K562 (cell line): ENCODE measurements at regions not wholly inside any gene's neighbourhood (a gene's known extent, or its start where the extent isn't known, plus 50 kb on each side); places are given as distances from the start of the nearest gene placed in this dataset.

ENCODE experiments used
- ATAC-seq: fragments of 200-7000 bp; cut with Tn5 transposase; 3 replicates; pipeline ENCODE4 v1.9.1; 2020; ENCODE audit warnings: moderate library complexity
- BruUV-seq: library from RNA; stranded (reverse); fragments of 400-500 nt; replicated peaks from 2 replicates; lab custom pipeline; 2021; lab: Mats Ljungman, UMichigan
- CTCF ChIA-PET: fragments of 300-600 bp; formaldehyde crosslinking; extraction: SDS; loops from one replicate; lab custom pipeline; 2021; ENCODE audit warnings: low intra/inter-chr PET ratio; lab: Yijun Ruan, JAX
- POLR2A ChIA-PET: fragments of 300-600, 350-650 bp; sonication (Branson Sonifier 250); formaldehyde crosslinking; extraction: SDS; loops from one replicate; lab custom pipeline; 2021; ENCODE audit warnings: antibody characterized with exemption, inconsistent platforms; lab: Yijun Ruan, JAX
- DNase-seq, 4 experiments: peaks; one replicate each; pipeline versions ENCODE4 v3.0.0 to v3.0.0-alpha.2; 2011 to 2018; ENCODE audit warnings: low spot score in 3 of 4, mixed read lengths in 3 of 4; ENCODE audit errors: extremely low read depth in 1 of 4
- FAIRE-seq: peaks from 2 replicates; lab custom pipeline; 2011; peaks lifted over from hg19 to GRCh38; lab: Jason Lieb, UNC
- H2AFZ ChIP-seq: 2 replicates; pipeline ENCODE4 v1.6.0; 2011; ENCODE audit warnings: low read depth, low read length, control low read depth, inconsistent platforms
- H3K27ac ChIP-seq: fragments of 200-600 bp; 3 replicates; pipeline ENCODE4 v1.8.0; 2011; ENCODE audit warnings: low read depth, mild to moderate bottlenecking, control low read depth, inconsistent platforms, low read length, moderate library complexity, mixed read lengths; ENCODE audit errors: extremely low read depth
- H3K27me3 ChIP-seq, 2 experiments: fragments of 300-600 bp in 1 of 2; 2 replicates in 1 of 2; 3 replicates in 1 of 2; pipeline versions ENCODE4 v1.6.0 to v1.8.0; 2011; ENCODE audit warnings: inconsistent platforms in 2 of 2, low read length in 2 of 2, mild to moderate bottlenecking in 1 of 2, mixed read lengths in 1 of 2, moderate library complexity in 1 of 2; ENCODE audit not compliant: control insufficient read depth in 2 of 2, insufficient read depth in 2 of 2
- H3K36me3 ChIP-seq: fragments of 300-600 bp; 3 replicates; pipeline ENCODE4 v1.8.0; 2011; ENCODE audit warnings: mild to moderate bottlenecking, low read length, inconsistent platforms; ENCODE audit not compliant: control insufficient read depth, insufficient read depth
- H3K4me1 ChIP-seq, 2 experiments: fragments of 200-600 bp in 1 of 2; replicated peaks in 1 of 2; 2 replicates in 1 of 2; 3 replicates in 1 of 2; pipeline versions ENCODE4 v1.5.1 to v1.8.0; 2011; ENCODE audit warnings: inconsistent platforms in 2 of 2, low read length in 2 of 2, mild to moderate bottlenecking in 1 of 2, mixed read lengths in 1 of 2, moderate library complexity in 1 of 2; ENCODE audit not compliant: control insufficient read depth in 2 of 2, insufficient read depth in 2 of 2
- H3K4me2 ChIP-seq: 2 replicates; pipeline ENCODE4 v1.6.1; 2011; ENCODE audit warnings: low read length, control low read depth, inconsistent platforms, mixed read lengths; ENCODE audit not compliant: insufficient read depth
- H3K4me3 ChIP-seq: fragments of 200-600 bp; sonication (generic), shearing (Covaris generic); 2 replicates; pipeline ENCODE4 v1.5.1; 2016; ENCODE audit warnings: control low read depth, inconsistent platforms
- H3K79me2 ChIP-seq: fragments of 200-600 bp; 3 replicates; pipeline ENCODE4 v1.8.0; 2011; ENCODE audit warnings: low read length, inconsistent platforms; ENCODE audit not compliant: control insufficient read depth, insufficient read depth
- H3K9ac ChIP-seq, 2 experiments: 2 replicates each; pipeline versions ENCODE4 v1.6.0 to v1.6.1; 2011; ENCODE audit warnings: low read depth in 2 of 2, low read length in 2 of 2, control low read depth in 1 of 2, inconsistent platforms in 1 of 2, mild to moderate bottlenecking in 1 of 2, mixed read lengths in 1 of 2; ENCODE audit not compliant: insufficient read depth in 1 of 2
- H3K9me1 ChIP-seq: one replicate; pipeline ENCODE4 v1.6.0; 2011; ENCODE audit warnings: inconsistent platforms, mild to moderate bottlenecking, low read length, moderate library complexity; ENCODE audit not compliant: control insufficient read depth, insufficient read depth
- H3K9me3 ChIP-seq: replicated peaks from 2 replicates; pipeline ENCODE4 v1.5.1; 2011; ENCODE audit warnings: low read depth, low read length, inconsistent platforms; ENCODE audit not compliant: control insufficient read depth, insufficient read depth
- H4K20me1 ChIP-seq: replicated peaks from 2 replicates; pipeline ENCODE4 v1.6.1; 2011; ENCODE audit warnings: low read length, inconsistent platforms, mixed read lengths; ENCODE audit not compliant: control insufficient read depth, insufficient read depth
- ADNP ChIP-seq: fragments of 200-800 bp; sonication (Bioruptor generic); IDR thresholded peaks from 2 replicates; pipeline ENCODE4 v1.6.1; 2016; ENCODE audit warnings: missing genetic modification characterization, missing compliant biosample characterization
- BRCA1 ChIP-seq, 2 experiments: fragments of 450-650 bp in 1 of 2; sonication (generic) in 1 of 2; formaldehyde crosslinking in 1 of 2; IDR thresholded peaks; 2 replicates each; pipeline versions ENCODE4 v1.5.0 to v1.6.1; 2017 to 2020; ENCODE audit warnings: mild to moderate bottlenecking in 1 of 2, missing genetic modification reagents in 1 of 2
- CEBPG ChIP-seq, 3 experiments: fragments of 200-800 bp in 1 of 3; sonication (Bioruptor generic) in 1 of 3; sonication (generic) in 1 of 3; formaldehyde crosslinking in 1 of 3; IDR thresholded peaks in 2 of 3; conservative IDR thresholded peaks in 1 of 3; 2 replicates each; pipeline versions ENCODE4 v1.6.1 to v1.8.0; 2016 to 2022; ENCODE audit warnings: missing compliant biosample characterization in 2 of 3, missing genetic modification characterization in 2 of 3, mild to moderate bottlenecking in 1 of 3, missing genetic modification reagents in 1 of 3
- FOXK1 ChIP-seq: sonication (generic); formaldehyde crosslinking; IDR thresholded peaks from 2 replicates; pipeline ENCODE4 v1.8.0; 2022; ENCODE audit warnings: missing genetic modification reagents, mild to moderate bottlenecking, borderline replicate concordance
- GTF2E2 ChIP-seq: fragments of 200-800 bp; sonication (Bioruptor generic); IDR thresholded peaks from 2 replicates; pipeline ENCODE4 v1.6.1; 2016; ENCODE audit warnings: missing genetic modification characterization, missing compliant biosample characterization
- KLF16 ChIP-seq: IDR thresholded peaks from 2 replicates; pipeline ENCODE4 v1.6.1; 2016; ENCODE audit warnings: antibody characterized with exemption
- MTA3 ChIP-seq: fragments of 450-650 bp; formaldehyde crosslinking; IDR thresholded peaks from 2 replicates; pipeline ENCODE4 v1.6.1; 2017; ENCODE audit warnings: mild to moderate bottlenecking, borderline replicate concordance
- NFRKB ChIP-seq: fragments of 450-650 bp; IDR thresholded peaks from 2 replicates; pipeline ENCODE4 v1.6.1; 2016; ENCODE audit warnings: low read depth
- SMAD3 ChIP-seq: fragments of 450-650 bp; formaldehyde crosslinking; conservative IDR thresholded peaks from 2 replicates; pipeline ENCODE4 v1.4.0; 2020; ENCODE audit warnings: mild to moderate bottlenecking
- SMAD4 ChIP-seq: fragments of 250-450 bp; sonication (Bioruptor Pico); conservative IDR thresholded peaks from 2 replicates; pipeline ENCODE4 v1.8.0; 2021; ENCODE audit warnings: inconsistent platforms, mild to moderate bottlenecking, moderate library complexity
- SMC3 ChIP-seq: conservative IDR thresholded peaks from 2 replicates; pipeline ENCODE4 v1.6.1; 2011; ENCODE audit warnings: low read depth, low read length, improper control_type of control experiment; ENCODE audit not compliant: insufficient read depth
- SOX6 ChIP-seq: fragments of 450-650 bp; IDR thresholded peaks from 2 replicates; pipeline ENCODE4 v1.6.1; 2014; ENCODE audit warnings: mild to moderate bottlenecking
- SRSF9 ChIP-seq: fragments of 200-400 bp; formaldehyde crosslinking; IDR thresholded peaks from 2 replicates; pipeline ENCODE4 v1.6.1; 2017; ENCODE audit warnings: low read depth, low read length, borderline replicate concordance
- STAG1 ChIP-seq: sonication (generic); formaldehyde crosslinking; IDR thresholded peaks from 2 replicates; pipeline ENCODE4 v1.5.0; 2020; ENCODE audit warnings: missing genetic modification reagents, borderline replicate concordance
- TBP ChIP-seq: optimal IDR thresholded peaks from 2 replicates; pipeline ENCODE3; 2011; ENCODE audit warnings: low read depth, low read length, improper control_type of control experiment
- ZNF354B ChIP-seq: fragments of 250-450 bp; sonication (Bioruptor Pico); IDR thresholded peaks from 2 replicates; pipeline ENCODE4 v1.4.0; 2020
- WGBS: fragments of 100-300 bp; shearing (Covaris generic); methylation state at CpG from one replicate; pipeline ENCODE4 v1.1.6; 2016; ENCODE audit warnings: low coverage, mixed read lengths; ENCODE audit not compliant: insufficient coverage; ENCODE audit errors: missing lambda C conversion rate; 5-methylcytosine and 5-hydroxymethylcytosine counted together
- in situ Hi-C: fragments of 300-500 bp; cut with MboI; formaldehyde crosslinking; loops from 4 replicates; pipeline ENCODE4 v1.15.0; 2018; ENCODE audit warnings: inconsistent platforms, mixed read lengths
- intact Hi-C: fragments of 100-400 bp; cut with micrococcal nuclease; formaldehyde crosslinking; loops from 2 replicates; pipeline ENCODE4 v1.14.2; 2022
- TF ChIP-seq, protein P1 (sequence below): fragments of 250-450 bp; sonication (Bioruptor Pico); IDR thresholded peaks from 2 replicates; pipeline ENCODE4 v1.5.0; 2020; ENCODE audit warnings: mild to moderate bottlenecking
- TF ChIP-seq, protein P2 (sequence below), 2 experiments: IDR thresholded peaks in 1 of 2; conservative IDR thresholded peaks in 1 of 2; 2 replicates each; pipeline ENCODE4 v1.6.1; 2016; ENCODE audit warnings: low read depth in 2 of 2, mild to moderate bottlenecking in 1 of 2, missing compliant biosample characterization in 1 of 2, missing genetic modification characterization in 1 of 2, moderate library complexity in 1 of 2
- TF ChIP-seq, protein P3 (sequence below): sonication (generic); IDR thresholded peaks from 2 replicates; pipeline ENCODE4 v1.6.1; 2016

DNA sequence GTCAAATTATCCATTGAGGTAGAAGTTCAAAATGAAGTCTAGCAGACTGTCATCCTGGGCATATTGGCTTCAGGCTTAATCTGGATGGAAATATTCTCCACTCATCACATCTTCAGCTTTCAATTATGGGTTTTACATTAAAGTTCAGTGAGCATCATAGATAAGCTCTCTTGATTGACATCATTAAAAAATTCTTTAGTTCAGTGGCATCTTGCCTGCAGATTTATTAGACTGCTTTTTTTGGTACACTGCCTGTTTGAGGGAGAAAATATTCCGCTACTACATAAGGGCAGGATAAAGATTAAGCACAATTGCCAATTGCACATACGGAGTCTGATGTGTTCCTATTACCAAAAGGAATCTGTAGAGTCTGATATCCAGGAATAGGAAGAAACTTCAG lies 2353.8 kb downstream of the MAT2B start (continued):
- TF ChIP-seq, protein P1, sequence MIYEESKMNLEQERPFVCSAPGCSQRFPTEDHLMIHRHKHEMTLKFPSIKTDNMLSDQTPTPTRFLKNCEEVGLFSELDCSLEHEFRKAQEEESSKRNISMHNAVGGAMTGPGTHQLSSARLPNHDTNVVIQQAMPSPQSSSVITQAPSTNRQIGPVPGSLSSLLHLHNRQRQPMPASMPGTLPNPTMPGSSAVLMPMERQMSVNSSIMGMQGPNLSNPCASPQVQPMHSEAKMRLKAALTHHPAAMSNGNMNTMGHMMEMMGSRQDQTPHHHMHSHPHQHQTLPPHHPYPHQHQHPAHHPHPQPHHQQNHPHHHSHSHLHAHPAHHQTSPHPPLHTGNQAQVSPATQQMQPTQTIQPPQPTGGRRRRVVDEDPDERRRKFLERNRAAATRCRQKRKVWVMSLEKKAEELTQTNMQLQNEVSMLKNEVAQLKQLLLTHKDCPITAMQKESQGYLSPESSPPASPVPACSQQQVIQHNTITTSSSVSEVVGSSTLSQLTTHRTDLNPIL (CRISPR knock-in tag), result no peak
- TF ChIP-seq FOXK1 (CRISPR knock-in tag), result no peak
- TF ChIP-seq SOX6, result no peak
- TF ChIP-seq MTA3, result no peak
- TF ChIP-seq STAG1, result no peak
- no peak for TF ChIP-seq BRCA1 (IDR thresholded peaks at IDR 0.05)
- TF ChIP-seq BRCA1 (CRISPR knock-in tag; IDR thresholded peaks at IDR 0.05), result no peak
- no peak for TF ChIP-seq KLF16
- no peak for TF ChIP-seq NFRKB

DNA sequence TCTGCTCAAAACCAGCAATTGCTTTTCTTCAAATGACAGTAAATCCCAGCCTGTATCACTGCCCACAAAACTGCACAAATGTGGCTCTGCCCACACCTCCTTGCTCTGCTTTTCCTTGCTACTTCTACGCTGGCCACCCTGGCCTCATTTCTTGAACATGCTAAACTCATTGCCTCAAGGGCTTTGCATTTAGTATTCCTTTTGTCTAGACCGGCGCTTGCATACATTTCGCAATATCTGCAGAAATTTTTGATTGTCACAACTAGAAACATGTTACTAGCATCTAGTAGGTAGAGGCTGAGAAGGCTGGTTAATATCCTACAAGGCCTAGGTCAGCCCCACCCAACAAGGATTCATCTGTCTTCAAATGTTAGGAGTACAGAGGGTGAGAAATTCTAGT lies 2357.8 kb downstream of the MAT2B start:
- no peak overlapping the region for H3K27ac ChIP-seq
- ChIA-PET CTCF (no interaction called here), POLR2A (no interaction called here)
- H3K4me2 ChIP-seq, result no peak overlapping the region
- no peak for ATAC-seq
- intact Hi-C loops (no loop called here), in situ Hi-C loops (no loop called here)
- DNase-seq, result no peak
- H4K20me1 ChIP-seq, result no peaks in the 10 kb centered on the region
- no peaks in the 10 kb centered on the region for H3K27me3 ChIP-seq
- no peaks in the 10 kb centered on the region for H3K79me2 ChIP-seq
- H3K9me1 ChIP-seq, result no peaks in the 10 kb centered on the region
- H3K36me3 ChIP-seq, result no peaks in the 10 kb centered on the region
- no peaks in the 10 kb centered on the region for H3K9me3 ChIP-seq
- H3K9ac ChIP-seq, result no peak overlapping the region
- no TSS peak for BruUV-seq
- H3K4me1 ChIP-seq, result no peaks in the 10 kb centered on the region
- FAIRE-seq, result no peak
- 0% methylated on average over 4 of the region's 4 CpGs for WGBS
- no peak overlapping the region for H2AFZ ChIP-seq
- H3K4me3 ChIP-seq, result no peak overlapping the region
- no peak for TF ChIP-seq CEBPG (CRISPR knock-in tag; IDR thresholded peaks at IDR 0.05)
- TF ChIP-seq CEBPG (tag; conservative IDR thresholded peaks at IDR 0.05 in 1 of 2, IDR thresholded peaks at IDR 0.05 in 1 of 2), result no peak
- no peak for TF ChIP-seq ADNP (tag)
- TF ChIP-seq TBP, result no peak
- TF ChIP-seq SMAD4 (CRISPR knock-in tag), result no peak
- TF ChIP-seq, protein P2, sequence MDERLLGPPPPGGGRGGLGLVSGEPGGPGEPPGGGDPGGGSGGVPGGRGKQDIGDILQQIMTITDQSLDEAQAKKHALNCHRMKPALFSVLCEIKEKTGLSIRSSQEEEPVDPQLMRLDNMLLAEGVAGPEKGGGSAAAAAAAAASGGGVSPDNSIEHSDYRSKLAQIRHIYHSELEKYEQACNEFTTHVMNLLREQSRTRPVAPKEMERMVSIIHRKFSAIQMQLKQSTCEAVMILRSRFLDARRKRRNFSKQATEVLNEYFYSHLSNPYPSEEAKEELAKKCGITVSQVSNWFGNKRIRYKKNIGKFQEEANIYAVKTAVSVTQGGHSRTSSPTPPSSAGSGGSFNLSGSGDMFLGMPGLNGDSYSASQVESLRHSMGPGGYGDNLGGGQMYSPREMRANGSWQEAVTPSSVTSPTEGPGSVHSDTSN (CRISPR knock-in tag; IDR thresholded peaks at IDR 0.05; ENCODE audit: low read depth), result no peak
- TF ChIP-seq, protein P2 (tag; conservative IDR thresholded peaks at IDR 0.05; ENCODE audit: low read depth), result no peak
- TF ChIP-seq SRSF9, result no peak
- TF ChIP-seq SMC3, result no peak
- no peak for TF ChIP-seq ZNF354B
- no peak for TF ChIP-seq GTF2E2 (tag)
- no peak for TF ChIP-seq SMAD3 (CRISPR knock-in tag)
- TF ChIP-seq, protein P3, sequence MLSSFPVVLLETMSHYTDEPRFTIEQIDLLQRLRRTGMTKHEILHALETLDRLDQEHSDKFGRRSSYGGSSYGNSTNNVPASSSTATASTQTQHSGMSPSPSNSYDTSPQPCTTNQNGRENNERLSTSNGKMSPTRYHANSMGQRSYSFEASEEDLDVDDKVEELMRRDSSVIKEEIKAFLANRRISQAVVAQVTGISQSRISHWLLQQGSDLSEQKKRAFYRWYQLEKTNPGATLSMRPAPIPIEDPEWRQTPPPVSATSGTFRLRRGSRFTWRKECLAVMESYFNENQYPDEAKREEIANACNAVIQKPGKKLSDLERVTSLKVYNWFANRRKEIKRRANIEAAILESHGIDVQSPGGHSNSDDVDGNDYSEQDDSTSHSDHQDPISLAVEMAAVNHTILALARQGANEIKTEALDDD, result no peak
